HUES6 (cell line): ENCODE measurements at regions not wholly inside any gene's neighbourhood (a gene's known extent, or its start where the extent isn't known, plus 50 kb on each side); places are given as distances from the start of the nearest gene placed in this dataset.

Source experiments
- H3K27ac ChIP-seq: 2 replicates; pipeline ENCODE4 v1.7.0; 2013; ENCODE audit warnings: low read depth, mild to moderate bottlenecking, low read length, inconsistent platforms
- H3K27me3 ChIP-seq: 2 replicates; pipeline ENCODE4 v1.6.1; 2013; ENCODE audit warnings: low read length; ENCODE audit not compliant: control insufficient read depth, insufficient read depth
- H3K36me3 ChIP-seq: 2 replicates; pipeline ENCODE4 v1.6.1; 2013; ENCODE audit warnings: low read length; ENCODE audit not compliant: control insufficient read depth, insufficient read depth
- H3K4me1 ChIP-seq: 2 replicates; pipeline ENCODE4 v1.6.1; 2013; ENCODE audit warnings: low read length; ENCODE audit not compliant: control insufficient read depth, insufficient read depth
- H3K4me3 ChIP-seq: 2 replicates; pipeline ENCODE4 v1.5.1; 2013; ENCODE audit warnings: low read depth, low read length
- H3K9ac ChIP-seq: one replicate; pipeline ENCODE4 v1.6.1; 2013; ENCODE audit warnings: mild to moderate bottlenecking, low read length
- H3K9me3 ChIP-seq: 2 replicates; pipeline ENCODE4 v1.6.1; 2013; ENCODE audit warnings: low read depth, low read length; ENCODE audit not compliant: control insufficient read depth, insufficient read depth

DNA sequence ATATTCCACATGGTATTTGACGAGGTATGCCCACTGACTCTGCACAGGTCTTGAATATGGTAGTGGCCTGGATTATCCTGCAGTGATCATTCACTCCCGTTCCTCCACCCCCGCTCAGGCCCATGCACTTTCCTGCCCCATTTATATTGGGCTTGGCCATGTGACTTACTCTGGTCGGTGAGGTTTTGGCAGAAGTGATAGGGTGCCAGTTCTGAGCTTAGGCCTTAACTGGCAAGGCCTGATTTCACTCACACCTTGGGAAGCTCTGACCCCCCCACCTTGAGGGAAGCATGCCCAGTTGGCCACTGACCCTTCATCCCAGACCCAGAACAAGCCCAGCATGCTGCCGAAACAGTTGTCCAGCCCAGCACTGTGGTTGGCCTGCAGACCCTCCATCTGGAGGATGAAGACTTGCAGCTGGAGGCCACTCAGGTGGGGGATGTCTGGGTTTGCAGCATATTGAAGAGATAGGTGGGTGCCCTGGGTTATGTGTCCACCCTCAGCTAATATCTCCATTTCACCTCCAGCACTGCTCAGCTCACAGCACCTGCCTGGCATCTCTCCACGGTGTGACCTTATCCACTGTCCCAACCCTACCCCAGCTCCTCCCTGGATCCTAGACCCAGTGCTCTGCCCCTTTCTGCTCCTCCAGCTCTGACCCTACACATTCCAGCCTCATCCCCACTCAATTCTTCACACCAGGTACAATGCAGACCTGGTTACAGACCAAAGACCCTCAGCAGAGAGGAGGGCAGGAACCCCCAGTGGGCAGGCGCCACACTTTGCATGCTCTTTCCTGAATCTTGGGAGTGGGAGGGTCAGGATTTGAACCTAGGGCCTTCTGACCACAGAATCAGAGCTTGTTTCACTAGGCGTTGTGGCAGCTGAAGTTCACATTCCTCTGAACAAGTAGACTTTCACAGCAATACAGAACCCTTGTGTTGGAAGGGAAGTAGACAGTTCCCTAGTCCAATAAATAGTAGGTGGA lies 138.1 kb upstream of the CHST15 start:
- Histone ChIP-seq H3K4me3 (no peak overlapping the region), H3K9ac (no peak overlapping the region), H3K27ac (no peak overlapping the region), H3K9me3 (peaks cover 43% of the 10 kb centered on the region), H3K27me3 (no peaks in the 10 kb centered on the region), H3K4me1 (no peaks in the 10 kb centered on the region), H3K36me3 (no peaks in the 10 kb centered on the region)

DNA sequence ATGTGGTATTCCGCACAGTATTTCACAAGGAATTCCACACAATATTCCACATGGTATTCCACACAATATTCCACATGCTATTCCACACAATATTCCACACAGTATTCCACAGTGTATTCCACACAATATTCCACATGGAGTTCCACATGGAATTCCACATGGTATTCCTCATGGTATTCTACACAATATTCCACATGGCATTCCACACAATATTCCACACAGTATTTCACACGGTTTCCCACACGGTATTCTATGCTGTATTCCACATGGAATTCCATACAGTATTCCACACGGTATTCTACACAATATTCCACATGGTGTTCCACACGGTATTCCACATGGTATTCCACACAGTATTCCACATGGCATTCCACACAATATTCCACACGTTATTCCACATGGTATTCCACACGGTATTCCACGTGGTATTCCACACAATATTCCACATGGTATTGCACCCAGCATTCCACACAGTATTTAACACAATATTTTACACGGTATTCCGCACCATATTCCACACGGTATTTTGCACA lies 137.3 kb upstream of the CHST15 start:
- Histone ChIP-seq H3K4me1 (no peaks in the 10 kb centered on the region), H3K36me3 (no peaks in the 10 kb centered on the region), H3K27ac (no peak overlapping the region), H3K9ac (no peak overlapping the region), H3K27me3 (no peaks in the 10 kb centered on the region), H3K9me3 (peaks cover 44% of the 10 kb centered on the region), H3K4me3 (no peak overlapping the region)

DNA sequence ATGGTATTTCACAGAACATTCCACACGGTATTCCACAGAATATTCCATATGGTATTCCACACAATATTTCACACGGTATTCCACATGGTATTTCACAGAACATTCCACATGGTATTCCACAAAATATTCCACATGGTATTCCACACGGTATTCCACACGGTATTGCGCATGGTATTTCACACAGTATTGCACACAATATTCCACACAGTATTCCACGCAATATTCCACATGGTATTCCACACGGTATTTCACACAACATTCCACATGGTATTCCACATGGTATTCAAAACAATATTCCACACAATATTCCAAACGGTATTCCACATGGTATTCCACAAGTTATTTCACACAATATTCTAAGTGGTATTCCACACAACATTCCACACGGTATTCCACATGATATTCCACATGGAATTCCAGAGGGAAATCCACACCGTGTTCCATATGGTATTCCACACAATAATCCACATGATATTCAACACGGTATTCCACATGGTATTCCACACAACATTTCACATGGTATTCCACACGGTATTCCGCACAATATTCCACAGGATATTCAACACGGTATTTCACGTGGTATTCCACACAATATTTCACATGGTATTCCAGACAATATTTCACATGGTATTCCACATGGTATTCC lies 136.7 kb upstream of the CHST15 start:
- Histone ChIP-seq H3K36me3 (no peaks in the 10 kb centered on the region), H3K4me1 (no peaks in the 10 kb centered on the region), H3K4me3 (no peak overlapping the region), H3K9me3 (peaks cover 44% of the 10 kb centered on the region), H3K27me3 (no peaks in the 10 kb centered on the region), H3K27ac (no peak overlapping the region), H3K9ac (no peak overlapping the region)

DNA sequence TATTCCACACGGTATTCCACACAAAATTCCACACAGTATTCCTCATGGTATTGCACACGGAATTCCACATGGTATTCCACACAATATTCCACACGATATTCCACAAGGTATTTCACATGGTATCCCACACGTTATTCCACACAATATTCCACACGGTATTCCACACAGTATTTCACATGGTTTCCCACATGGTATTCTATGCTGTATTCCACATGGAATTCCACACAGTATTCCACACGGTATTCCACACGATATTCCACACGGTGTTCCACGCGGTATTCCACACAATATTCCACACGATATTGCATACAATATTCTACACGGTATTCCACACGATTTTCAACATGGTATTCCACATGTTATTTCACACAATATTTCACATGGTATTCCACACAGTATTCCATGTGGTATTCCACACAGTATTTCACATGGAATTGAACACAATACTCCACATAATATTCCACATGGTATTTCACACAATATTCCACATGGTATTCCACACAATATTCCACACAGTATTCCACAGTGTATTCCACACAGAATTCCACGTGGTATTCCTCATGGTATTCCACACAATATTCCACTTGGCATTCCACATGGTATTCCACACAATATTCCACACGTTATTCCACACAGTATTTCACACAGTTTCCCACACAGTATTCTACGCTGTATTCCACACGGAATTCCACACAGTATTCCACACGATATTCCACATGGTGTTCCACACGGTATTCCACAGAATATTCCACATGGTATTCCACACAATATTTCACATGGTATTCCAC lies 136.0 kb upstream of the CHST15 start:
- Histone ChIP-seq H3K27me3 (no peaks in the 10 kb centered on the region), H3K27ac (no peak overlapping the region), H3K9ac (no peak overlapping the region), H3K36me3 (no peaks in the 10 kb centered on the region), H3K9me3 (peaks cover 44% of the 10 kb centered on the region), H3K4me1 (no peaks in the 10 kb centered on the region), H3K4me3 (no peak overlapping the region)

DNA sequence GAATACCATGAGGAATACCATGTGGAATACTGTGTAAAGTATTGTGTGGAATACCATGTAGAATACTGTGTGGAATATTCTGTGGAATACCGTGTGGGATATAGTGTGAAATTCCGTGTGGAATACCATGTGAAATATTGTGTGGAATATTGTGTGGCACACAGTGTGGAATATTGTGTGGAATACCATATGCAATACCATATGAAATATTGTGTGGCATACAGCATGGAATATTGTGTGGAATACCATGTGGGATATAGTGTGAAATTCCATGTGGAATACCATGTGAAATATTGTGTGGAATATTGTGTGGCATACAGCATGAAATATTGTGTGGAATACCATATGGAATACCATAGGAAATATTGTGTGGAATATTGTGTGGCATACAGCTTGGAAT lies 135.1 kb upstream of the CHST15 start:
- peaks cover 44% of the 10 kb centered on the region for H3K9me3 ChIP-seq
- H3K36me3 ChIP-seq, result no peaks in the 10 kb centered on the region
- no peak overlapping the region for H3K27ac ChIP-seq
- H3K27me3 ChIP-seq, result no peaks in the 10 kb centered on the region
- no peak overlapping the region for H3K4me3 ChIP-seq
- H3K4me1 ChIP-seq, result no peaks in the 10 kb centered on the region
- H3K9ac ChIP-seq, result no peak overlapping the region

DNA sequence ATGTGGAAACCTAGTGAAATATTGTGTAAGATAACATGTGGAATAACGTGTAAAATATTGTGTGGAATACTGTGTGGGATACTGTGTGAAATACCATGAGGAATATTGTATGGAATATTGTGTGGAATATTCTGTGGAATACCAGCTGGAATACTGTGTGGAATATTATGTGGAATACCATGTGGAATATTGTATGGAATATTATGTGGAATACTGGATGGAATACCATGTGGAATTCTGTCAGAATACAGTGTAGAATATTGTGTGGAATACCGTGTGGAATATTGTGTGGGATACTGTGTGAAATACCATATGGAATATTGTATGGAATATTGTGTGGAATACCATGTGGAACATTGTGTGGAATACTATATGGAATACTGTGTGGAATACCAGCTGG lies 134.6 kb upstream of the CHST15 start:
- Histone ChIP-seq H3K9ac (no peak overlapping the region), H3K27ac (no peak overlapping the region), H3K9me3 (peaks cover 44% of the 10 kb centered on the region), H3K4me1 (no peaks in the 10 kb centered on the region; the same call in 1 of the 2 replicates), H3K36me3 (no peaks in the 10 kb centered on the region), H3K4me3 (no peak overlapping the region), H3K27me3 (no peaks in the 10 kb centered on the region)

DNA sequence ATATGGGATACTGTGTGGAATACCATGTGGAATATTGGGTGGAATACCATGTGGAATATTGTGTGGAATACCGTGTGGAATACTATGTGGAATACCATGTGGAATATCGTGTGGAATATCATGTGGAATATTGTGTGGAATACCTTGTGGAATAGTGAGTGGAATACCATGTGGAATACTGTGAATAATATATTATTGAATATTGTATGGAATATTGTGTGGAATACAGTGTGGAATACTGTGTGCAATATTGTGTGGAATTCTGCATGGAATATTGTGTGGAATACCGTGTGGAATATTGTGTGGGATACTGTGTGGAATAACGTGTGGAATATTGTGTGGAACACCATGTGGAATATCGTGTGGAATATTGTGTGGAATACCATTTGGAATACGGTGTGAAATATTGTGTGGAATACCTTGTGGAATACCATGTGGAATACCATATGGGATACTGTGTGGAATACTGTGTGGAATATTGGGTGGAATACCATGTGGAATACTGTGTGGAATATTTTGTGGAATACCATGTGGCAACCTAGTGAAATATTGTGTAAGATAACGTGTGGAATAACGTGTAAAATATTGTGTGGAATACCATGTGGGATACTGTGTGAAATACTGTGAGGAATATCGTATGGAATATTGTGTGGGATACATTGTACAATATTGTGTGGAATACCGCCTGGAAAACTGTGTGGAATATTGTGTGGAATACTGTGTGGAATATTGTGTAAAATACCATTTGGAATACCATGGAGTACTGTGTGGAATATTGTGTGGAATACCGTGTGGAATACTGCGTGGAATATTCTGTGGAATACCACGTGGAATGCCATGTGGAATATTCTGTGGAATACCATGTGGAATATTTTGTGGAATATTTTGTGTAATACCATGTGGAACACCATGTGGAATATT lies 133.9 kb upstream of the CHST15 start:
- Histone ChIP-seq H3K9me3 (peaks cover 44% of the 10 kb centered on the region), H3K4me1 (peaks cover 3% of the 10 kb centered on the region; the same call in 1 of the 2 replicates), H3K4me3 (no peak overlapping the region), H3K27ac (no peak overlapping the region), H3K9ac (no peak overlapping the region), H3K36me3 (no peaks in the 10 kb centered on the region), H3K27me3 (no peaks in the 10 kb centered on the region)

DNA sequence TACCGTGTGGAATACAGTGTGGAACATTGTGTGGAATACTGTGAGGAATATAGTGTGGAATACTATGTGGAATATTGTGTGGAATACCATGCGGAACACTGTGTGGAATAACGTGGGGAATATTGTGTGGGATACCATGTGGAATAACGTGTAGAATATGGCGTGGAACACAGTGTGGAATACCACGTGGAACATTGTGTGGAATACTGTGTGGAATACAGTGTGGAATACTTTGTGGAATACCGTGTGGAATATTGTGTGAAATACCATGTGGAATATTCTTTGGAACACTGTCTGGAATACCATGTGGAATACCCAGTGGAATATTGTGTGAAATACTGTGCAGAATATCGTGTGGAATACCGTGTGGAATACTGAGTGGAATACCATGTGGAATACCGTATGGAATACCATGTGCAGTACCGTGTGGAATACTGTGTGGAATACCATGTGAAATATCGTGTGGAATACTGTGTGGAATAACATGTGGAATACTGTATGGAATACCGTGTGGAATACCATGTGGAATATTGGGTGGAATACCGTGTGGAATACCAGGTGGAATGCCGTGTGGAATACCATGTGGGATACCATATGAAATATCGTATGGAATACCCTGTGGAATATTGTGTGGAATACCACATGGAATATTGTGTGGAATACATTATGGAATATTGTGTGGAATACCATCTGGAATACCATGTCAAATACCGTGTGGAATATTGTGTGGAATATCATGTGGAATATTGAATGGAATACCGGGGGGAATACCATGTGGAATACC lies 133.1 kb upstream of the CHST15 start:
- peaks cover 9% of the 10 kb centered on the region; the same call in 1 of the 2 replicates for H3K4me1 ChIP-seq
- H3K9ac ChIP-seq, result no peak overlapping the region
- no peak overlapping the region for H3K27ac ChIP-seq
- no peak overlapping the region for H3K4me3 ChIP-seq
- peaks cover 44% of the 10 kb centered on the region for H3K9me3 ChIP-seq
- no peaks in the 10 kb centered on the region for H3K36me3 ChIP-seq
- no peaks in the 10 kb centered on the region for H3K27me3 ChIP-seq

DNA sequence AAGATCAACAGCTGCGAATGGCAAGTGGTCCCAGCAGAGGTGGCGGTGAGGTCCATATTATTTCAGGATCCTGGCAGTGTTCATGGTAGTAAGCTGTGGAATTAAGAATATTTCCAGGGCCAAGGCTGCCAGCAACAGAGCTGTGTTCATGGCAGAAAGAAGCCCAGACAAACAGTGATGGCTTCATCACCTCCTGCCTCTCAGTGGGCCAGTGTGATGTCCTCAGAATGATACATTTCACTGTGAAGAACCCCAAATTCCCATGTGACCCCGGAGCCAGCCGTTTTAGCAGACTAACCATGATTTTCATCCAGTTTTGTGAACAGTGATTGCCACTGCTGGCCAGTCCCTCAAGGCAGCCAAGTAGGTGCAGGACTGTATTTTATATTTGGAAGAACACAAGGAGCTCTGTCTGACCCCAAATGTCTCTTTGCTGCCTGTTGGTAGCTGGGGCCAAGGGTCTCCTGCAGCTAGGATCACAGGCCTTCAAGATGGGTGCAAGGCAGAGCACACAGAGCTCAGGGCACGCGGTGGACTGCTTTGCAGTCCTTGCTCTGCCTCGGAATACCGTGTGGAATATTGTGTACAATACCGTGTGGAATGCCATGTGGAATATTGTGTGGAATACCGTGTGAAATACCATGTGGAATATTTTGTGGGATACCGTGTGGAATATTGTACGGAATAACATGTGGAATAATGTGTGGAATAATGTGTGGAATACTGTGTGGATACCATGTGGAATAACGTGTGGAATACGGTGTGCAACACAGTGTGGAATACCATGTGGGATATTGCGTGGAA lies 132.3 kb upstream of the CHST15 start:
- Histone ChIP-seq H3K27me3 (no peaks in the 10 kb centered on the region), H3K4me1 (peaks cover 12% of the 10 kb centered on the region; the same call in 1 of the 2 replicates), H3K9me3 (peaks cover 40% of the 10 kb centered on the region), H3K27ac (no peak overlapping the region), H3K9ac (no peak overlapping the region), H3K4me3 (no peak overlapping the region), H3K36me3 (no peaks in the 10 kb centered on the region)
